HEK293 (cell line): ENCODE measurements at regions not wholly inside any gene's neighbourhood (a gene's known extent, or its start where the extent isn't known, plus 50 kb on each side); places are given as distances from the start of the nearest gene placed in this dataset.

ENCODE experiments used
- CTCF ChIA-PET: fragments of 350-600 bp; formaldehyde crosslinking; extraction: SDS; loops from one replicate; lab custom pipeline; 2021; ENCODE audit warnings: antibody characterized with exemption; lab: Yijun Ruan, JAX
- POLR2A ChIA-PET: fragments of 300-600 bp; formaldehyde crosslinking; extraction: SDS; loops from one replicate; lab custom pipeline; 2020; ENCODE audit warnings: antibody characterized with exemption, inconsistent platforms; lab: Yijun Ruan, JAX
- H3K27ac ChIP-seq: fragments of 200-500 bp; sonication (Bioruptor generic); 2 replicates; pipeline ENCODE4 v1.5.1; 2014; ENCODE audit warnings: low read depth, low read length, control low read depth, inconsistent platforms; ENCODE audit errors: extremely low read depth
- H3K36me3 ChIP-seq, 2 experiments: fragments of 200-500 bp in 1 of 2; sonication (Bioruptor generic) in 1 of 2; 1 replicate in 1 of 2; 2 replicates in 1 of 2; pipeline ENCODE4 v1.5.1; 2014 to 2017; ENCODE audit warnings: inconsistent platforms in 2 of 2, low read length in 2 of 2; ENCODE audit not compliant: control insufficient read depth in 2 of 2, insufficient read depth in 1 of 2
- H3K4me1 ChIP-seq: fragments of 200-500 bp; sonication (Bioruptor generic); 2 replicates; pipeline ENCODE4 v1.5.1; 2014; ENCODE audit warnings: mild to moderate bottlenecking, low read length, inconsistent platforms; ENCODE audit not compliant: control insufficient read depth, insufficient read depth
- H3K4me3 ChIP-seq: 2 replicates; pipeline ENCODE4 v1.5.1; 2011; ENCODE audit warnings: low read depth, mild to moderate bottlenecking, control low read depth, low read length, moderate library complexity
- H3K9me3 ChIP-seq: fragments of 200-500 bp; sonication (Bioruptor generic); 2 replicates; pipeline ENCODE4 v1.5.1; 2014; ENCODE audit warnings: low read depth, low read length, inconsistent platforms; ENCODE audit not compliant: control insufficient read depth, insufficient read depth
- GLIS1 ChIP-seq: fragments of 450-650 bp; formaldehyde crosslinking; IDR thresholded peaks from 2 replicates; pipeline ENCODE4 v1.5.1; 2016; ENCODE audit warnings: missing biosample characterization, missing genetic modification characterization
- OSR2 ChIP-seq: fragments of 450-650 bp; formaldehyde crosslinking; IDR thresholded peaks from 2 replicates; pipeline ENCODE4 v1.5.1; 2016; ENCODE audit warnings: missing biosample characterization, missing genetic modification characterization
- SETDB1 ChIP-seq: IDR thresholded peaks from one replicate; pipeline ENCODE4 v1.6.1; 2017; ENCODE audit warnings: mild to moderate bottlenecking, low read length, moderate library complexity, mixed read lengths; ENCODE audit not compliant: insufficient read length
- ZNF138 ChIP-seq: fragments of 450-650 bp; formaldehyde crosslinking; IDR thresholded peaks from 2 replicates; pipeline ENCODE4 v1.5.1; 2016; ENCODE audit warnings: missing biosample characterization, missing genetic modification characterization, borderline replicate concordance
- ZNF169 ChIP-seq: fragments of 450-650 bp; formaldehyde crosslinking; IDR thresholded peaks from 2 replicates; pipeline ENCODE4 v1.5.1; 2016; ENCODE audit warnings: missing biosample characterization, missing genetic modification characterization
- ZNF174 ChIP-seq: fragments of 450-650 bp; formaldehyde crosslinking; IDR thresholded peaks from 2 replicates; pipeline ENCODE4 v1.5.0; 2017; ENCODE audit warnings: missing biosample characterization, mild to moderate bottlenecking, missing genetic modification characterization
- ZNF19 ChIP-seq: fragments of 450-650 bp; formaldehyde crosslinking; IDR thresholded peaks from 2 replicates; pipeline ENCODE4; 2016; ENCODE audit warnings: missing biosample characterization, missing genetic modification characterization, low read depth
- ZNF335 ChIP-seq: fragments of 450-650 bp; formaldehyde crosslinking; conservative IDR thresholded peaks from 2 replicates; pipeline ENCODE4 v1.5.1; 2016; ENCODE audit warnings: missing biosample characterization, missing genetic modification characterization
- ZNF473 ChIP-seq: fragments of 450-650 bp; formaldehyde crosslinking; IDR thresholded peaks from 2 replicates; pipeline ENCODE4 v1.5.1; 2017; ENCODE audit warnings: missing biosample characterization, missing genetic modification characterization
- ZNF610 ChIP-seq: fragments of 450-650 bp; formaldehyde crosslinking; IDR thresholded peaks from 2 replicates; pipeline ENCODE4 v1.5.1; 2016; ENCODE audit warnings: missing biosample characterization, missing genetic modification characterization, borderline replicate concordance
- ZNF626 ChIP-seq: fragments of 450-650 bp; sonication (Bioruptor Pico); formaldehyde crosslinking; IDR thresholded peaks from 2 replicates; pipeline ENCODE4 v1.5.1; 2018; ENCODE audit warnings: missing biosample characterization, missing genetic modification characterization, inconsistent platforms
- ZNF660 ChIP-seq: fragments of 450-650 bp; IDR thresholded peaks from 2 replicates; pipeline ENCODE4 v1.5.1; 2018; ENCODE audit warnings: missing biosample characterization, mild to moderate bottlenecking, missing genetic modification characterization
- ZNF768 ChIP-seq: fragments of 450-650 bp; formaldehyde crosslinking; IDR thresholded peaks from 2 replicates; pipeline ENCODE4 v1.5.1; 2018; ENCODE audit warnings: missing biosample characterization, mild to moderate bottlenecking, missing genetic modification characterization
- ZNF785 ChIP-seq: fragments of 450-650 bp; formaldehyde crosslinking; IDR thresholded peaks from 2 replicates; pipeline ENCODE4 v1.5.1; 2016; ENCODE audit warnings: missing biosample characterization, missing genetic modification characterization
- TF ChIP-seq, protein P1 (sequence below): fragments of 450-650 bp; formaldehyde crosslinking; IDR thresholded peaks from 2 replicates; pipeline ENCODE4 v1.5.1; 2016; ENCODE audit warnings: missing biosample characterization, missing genetic modification characterization, borderline replicate concordance
- TF ChIP-seq, protein P2 (sequence below): fragments of 450-650 bp; formaldehyde crosslinking; IDR thresholded peaks from 2 replicates; pipeline ENCODE4 v1.5.1; 2016; ENCODE audit warnings: missing biosample characterization, missing genetic modification characterization
- TF ChIP-seq, protein P3 (sequence below): fragments of 450-650 bp; IDR thresholded peaks from 2 replicates; pipeline ENCODE4 v1.5.1; 2018; ENCODE audit warnings: missing biosample characterization, mild to moderate bottlenecking, missing genetic modification characterization
- TF ChIP-seq, protein P4 (sequence below): fragments of 450-650 bp; formaldehyde crosslinking; IDR thresholded peaks from 2 replicates; pipeline ENCODE4 v1.5.1; 2016; ENCODE audit warnings: missing biosample characterization, missing genetic modification characterization, low read depth
- TF ChIP-seq, protein P5 (sequence below): fragments of 450-650 bp; formaldehyde crosslinking; IDR thresholded peaks from 2 replicates; pipeline ENCODE4 v1.5.1; 2016; ENCODE audit warnings: missing biosample characterization, missing genetic modification characterization
- TF ChIP-seq, protein P6 (sequence below): fragments of 450-650 bp; formaldehyde crosslinking; IDR thresholded peaks from 2 replicates; pipeline ENCODE4 v1.5.1; 2016; ENCODE audit warnings: missing biosample characterization, missing genetic modification characterization

DNA sequence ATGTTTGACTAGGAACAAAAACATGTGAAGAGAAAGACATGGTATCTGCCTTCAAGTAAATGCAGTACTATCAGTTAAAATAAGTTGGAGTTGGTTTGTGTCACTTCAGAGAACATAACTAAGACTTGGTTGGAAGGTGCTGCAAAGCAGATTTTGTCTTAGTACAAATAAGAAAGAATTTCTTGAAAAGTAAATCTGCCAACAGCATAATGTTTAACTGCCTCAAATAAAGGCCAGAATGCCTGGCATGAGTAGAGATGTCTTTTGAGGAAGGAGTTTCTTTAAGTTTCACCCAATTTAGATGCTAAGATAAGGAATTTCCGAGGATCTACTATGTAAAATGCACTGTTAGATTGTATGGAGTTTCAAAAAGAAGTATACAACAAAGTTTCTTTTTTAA, 409.7 kb downstream of the PIK3C3 start:
- Histone ChIP-seq H3K36me3 (no peaks in the 10 kb centered on the region), H3K27ac (no peak overlapping the region), H3K4me3 (no peak overlapping the region), H3K9me3 (no peaks in the 10 kb centered on the region), H3K4me1 (no peaks in the 10 kb centered on the region)
- CTCF ChIA-PET, result no interaction called here
- POLR2A ChIA-PET, result no interaction called here
- TF ChIP-seq GLIS1 (tag by site-specific recombination), result no peak
- TF ChIP-seq ZNF785 (tag by site-specific recombination), result no peak
- TF ChIP-seq, protein P1, sequence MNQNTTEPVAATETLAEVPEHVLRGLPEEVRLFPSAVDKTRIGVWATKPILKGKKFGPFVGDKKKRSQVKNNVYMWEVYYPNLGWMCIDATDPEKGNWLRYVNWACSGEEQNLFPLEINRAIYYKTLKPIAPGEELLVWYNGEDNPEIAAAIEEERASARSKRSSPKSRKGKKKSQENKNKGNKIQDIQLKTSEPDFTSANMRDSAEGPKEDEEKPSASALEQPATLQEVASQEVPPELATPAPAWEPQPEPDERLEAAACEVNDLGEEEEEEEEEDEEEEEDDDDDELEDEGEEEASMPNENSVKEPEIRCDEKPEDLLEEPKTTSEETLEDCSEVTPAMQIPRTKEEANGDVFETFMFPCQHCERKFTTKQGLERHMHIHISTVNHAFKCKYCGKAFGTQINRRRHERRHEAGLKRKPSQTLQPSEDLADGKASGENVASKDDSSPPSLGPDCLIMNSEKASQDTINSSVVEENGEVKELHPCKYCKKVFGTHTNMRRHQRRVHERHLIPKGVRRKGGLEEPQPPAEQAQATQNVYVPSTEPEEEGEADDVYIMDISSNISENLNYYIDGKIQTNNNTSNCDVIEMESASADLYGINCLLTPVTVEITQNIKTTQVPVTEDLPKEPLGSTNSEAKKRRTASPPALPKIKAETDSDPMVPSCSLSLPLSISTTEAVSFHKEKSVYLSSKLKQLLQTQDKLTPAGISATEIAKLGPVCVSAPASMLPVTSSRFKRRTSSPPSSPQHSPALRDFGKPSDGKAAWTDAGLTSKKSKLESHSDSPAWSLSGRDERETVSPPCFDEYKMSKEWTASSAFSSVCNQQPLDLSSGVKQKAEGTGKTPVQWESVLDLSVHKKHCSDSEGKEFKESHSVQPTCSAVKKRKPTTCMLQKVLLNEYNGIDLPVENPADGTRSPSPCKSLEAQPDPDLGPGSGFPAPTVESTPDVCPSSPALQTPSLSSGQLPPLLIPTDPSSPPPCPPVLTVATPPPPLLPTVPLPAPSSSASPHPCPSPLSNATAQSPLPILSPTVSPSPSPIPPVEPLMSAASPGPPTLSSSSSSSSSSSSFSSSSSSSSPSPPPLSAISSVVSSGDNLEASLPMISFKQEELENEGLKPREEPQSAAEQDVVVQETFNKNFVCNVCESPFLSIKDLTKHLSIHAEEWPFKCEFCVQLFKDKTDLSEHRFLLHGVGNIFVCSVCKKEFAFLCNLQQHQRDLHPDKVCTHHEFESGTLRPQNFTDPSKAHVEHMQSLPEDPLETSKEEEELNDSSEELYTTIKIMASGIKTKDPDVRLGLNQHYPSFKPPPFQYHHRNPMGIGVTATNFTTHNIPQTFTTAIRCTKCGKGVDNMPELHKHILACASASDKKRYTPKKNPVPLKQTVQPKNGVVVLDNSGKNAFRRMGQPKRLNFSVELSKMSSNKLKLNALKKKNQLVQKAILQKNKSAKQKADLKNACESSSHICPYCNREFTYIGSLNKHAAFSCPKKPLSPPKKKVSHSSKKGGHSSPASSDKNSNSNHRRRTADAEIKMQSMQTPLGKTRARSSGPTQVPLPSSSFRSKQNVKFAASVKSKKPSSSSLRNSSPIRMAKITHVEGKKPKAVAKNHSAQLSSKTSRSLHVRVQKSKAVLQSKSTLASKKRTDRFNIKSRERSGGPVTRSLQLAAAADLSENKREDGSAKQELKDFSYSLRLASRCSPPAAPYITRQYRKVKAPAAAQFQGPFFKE (tag by site-specific recombination), result no peak
- TF ChIP-seq, protein P2, sequence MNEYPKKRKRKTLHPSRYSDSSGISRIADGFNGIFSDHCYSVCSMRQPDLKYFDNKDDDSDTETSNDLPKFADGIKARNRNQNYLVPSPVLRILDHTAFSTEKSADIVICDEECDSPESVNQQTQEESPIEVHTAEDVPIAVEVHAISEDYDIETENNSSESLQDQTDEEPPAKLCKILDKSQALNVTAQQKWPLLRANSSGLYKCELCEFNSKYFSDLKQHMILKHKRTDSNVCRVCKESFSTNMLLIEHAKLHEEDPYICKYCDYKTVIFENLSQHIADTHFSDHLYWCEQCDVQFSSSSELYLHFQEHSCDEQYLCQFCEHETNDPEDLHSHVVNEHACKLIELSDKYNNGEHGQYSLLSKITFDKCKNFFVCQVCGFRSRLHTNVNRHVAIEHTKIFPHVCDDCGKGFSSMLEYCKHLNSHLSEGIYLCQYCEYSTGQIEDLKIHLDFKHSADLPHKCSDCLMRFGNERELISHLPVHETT, result no peak
- TF ChIP-seq SETDB1, result no peak
- no peak for TF ChIP-seq ZNF138 (tag by site-specific recombination)
- no peak for TF ChIP-seq ZNF19 (tag by site-specific recombination)
- no peak for TF ChIP-seq ZNF169 (tag by site-specific recombination)
- TF ChIP-seq, protein P3, sequence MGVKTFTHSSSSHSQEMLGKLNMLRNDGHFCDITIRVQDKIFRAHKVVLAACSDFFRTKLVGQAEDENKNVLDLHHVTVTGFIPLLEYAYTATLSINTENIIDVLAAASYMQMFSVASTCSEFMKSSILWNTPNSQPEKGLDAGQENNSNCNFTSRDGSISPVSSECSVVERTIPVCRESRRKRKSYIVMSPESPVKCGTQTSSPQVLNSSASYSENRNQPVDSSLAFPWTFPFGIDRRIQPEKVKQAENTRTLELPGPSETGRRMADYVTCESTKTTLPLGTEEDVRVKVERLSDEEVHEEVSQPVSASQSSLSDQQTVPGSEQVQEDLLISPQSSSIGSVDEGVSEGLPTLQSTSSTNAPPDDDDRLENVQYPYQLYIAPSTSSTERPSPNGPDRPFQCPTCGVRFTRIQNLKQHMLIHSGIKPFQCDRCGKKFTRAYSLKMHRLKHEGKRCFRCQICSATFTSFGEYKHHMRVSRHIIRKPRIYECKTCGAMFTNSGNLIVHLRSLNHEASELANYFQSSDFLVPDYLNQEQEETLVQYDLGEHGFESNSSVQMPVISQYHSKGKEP (tag by site-specific recombination), result no peak
- TF ChIP-seq ZNF174 (tag by site-specific recombination), result no peak
- no peak for TF ChIP-seq ZNF768 (tag by site-specific recombination)
- TF ChIP-seq, protein P4, sequence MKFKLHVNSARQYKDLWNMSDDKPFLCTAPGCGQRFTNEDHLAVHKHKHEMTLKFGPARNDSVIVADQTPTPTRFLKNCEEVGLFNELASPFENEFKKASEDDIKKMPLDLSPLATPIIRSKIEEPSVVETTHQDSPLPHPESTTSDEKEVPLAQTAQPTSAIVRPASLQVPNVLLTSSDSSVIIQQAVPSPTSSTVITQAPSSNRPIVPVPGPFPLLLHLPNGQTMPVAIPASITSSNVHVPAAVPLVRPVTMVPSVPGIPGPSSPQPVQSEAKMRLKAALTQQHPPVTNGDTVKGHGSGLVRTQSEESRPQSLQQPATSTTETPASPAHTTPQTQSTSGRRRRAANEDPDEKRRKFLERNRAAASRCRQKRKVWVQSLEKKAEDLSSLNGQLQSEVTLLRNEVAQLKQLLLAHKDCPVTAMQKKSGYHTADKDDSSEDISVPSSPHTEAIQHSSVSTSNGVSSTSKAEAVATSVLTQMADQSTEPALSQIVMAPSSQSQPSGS (tag by site-specific recombination), result no peak
- no peak for TF ChIP-seq OSR2
- no peak for TF ChIP-seq ZNF335 (tag by site-specific recombination)
- TF ChIP-seq, protein P5, sequence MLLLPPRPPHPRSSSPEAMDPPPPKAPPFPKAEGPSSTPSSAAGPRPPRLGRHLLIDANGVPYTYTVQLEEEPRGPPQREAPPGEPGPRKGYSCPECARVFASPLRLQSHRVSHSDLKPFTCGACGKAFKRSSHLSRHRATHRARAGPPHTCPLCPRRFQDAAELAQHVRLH (tag by site-specific recombination), result no peak
- no peak for TF ChIP-seq ZNF626
- no peak for TF ChIP-seq ZNF660 (tag by site-specific recombination)
- TF ChIP-seq ZNF473 (tag by site-specific recombination), result no peak
- TF ChIP-seq, protein P6, sequence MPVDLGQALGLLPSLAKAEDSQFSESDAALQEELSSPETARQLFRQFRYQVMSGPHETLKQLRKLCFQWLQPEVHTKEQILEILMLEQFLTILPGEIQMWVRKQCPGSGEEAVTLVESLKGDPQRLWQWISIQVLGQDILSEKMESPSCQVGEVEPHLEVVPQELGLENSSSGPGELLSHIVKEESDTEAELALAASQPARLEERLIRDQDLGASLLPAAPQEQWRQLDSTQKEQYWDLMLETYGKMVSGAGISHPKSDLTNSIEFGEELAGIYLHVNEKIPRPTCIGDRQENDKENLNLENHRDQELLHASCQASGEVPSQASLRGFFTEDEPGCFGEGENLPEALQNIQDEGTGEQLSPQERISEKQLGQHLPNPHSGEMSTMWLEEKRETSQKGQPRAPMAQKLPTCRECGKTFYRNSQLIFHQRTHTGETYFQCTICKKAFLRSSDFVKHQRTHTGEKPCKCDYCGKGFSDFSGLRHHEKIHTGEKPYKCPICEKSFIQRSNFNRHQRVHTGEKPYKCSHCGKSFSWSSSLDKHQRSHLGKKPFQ (tag by site-specific recombination), result no peak
- no peak for TF ChIP-seq ZNF610 (tag by site-specific recombination)
